ENCODE measurements at regions not wholly inside any gene's neighbourhood (a gene's known extent, or its start where the extent isn't known, plus 50 kb on each side); places are given as distances from the start of the nearest gene placed in this dataset.

GRCh38 chr13:40350283-40350992 lies 316.0 kb downstream of the FOXO1 start:
- ATAC-seq (peak; percentile 77 to 81 (median 78)), DNase-seq (peak; percentile 39 to 80)
- Histone ChIP-seq H3K4me3 (peak overlapping the region; percentile 9), H3K36me3 (ENCODE audit: insufficient read depth in 1 of 2, low read depth in 1 of 2) (no peaks in the 10 kb centered on the region), H3K9me3 (no peaks in the 10 kb centered on the region), H3K27ac (peak overlapping the region; percentile 68), H3K27me3 (ENCODE audit: insufficient read depth in 3 of 3, low read length in 2 of 3) (no peaks in the 10 kb centered on the region), H3K4me1 (peaks cover 44% of the 10 kb centered on the region)
- TF ChIP-seq CTCF (IDR thresholded peaks at IDR 0.05): no peak
- intact Hi-C loops (cut with DNase I): loop anchor here (1.0 to 5.0 kb wide), 3 partner anchors 52 to 314 kb away; no protein-coding TSS in a partner anchor
- 30 to 39% (median 31%) methylated on average over 10 of the region's 10 CpGs for WGBS, 3 donors

GRCh38 chr13:40351537-40352379 lies 314.7 kb downstream of the FOXO1 start:
- peak in 1 of 4 donors; percentile 12 for ATAC-seq

GRCh38 chr13:40352380-40352778 lies 314.1 kb downstream of the FOXO1 start:
- Histone ChIP-seq H3K9me3 (no peaks in the 10 kb centered on the region), H3K27me3 (ENCODE audit: insufficient read depth in 3 of 3, low read length in 2 of 3) (no peaks in the 10 kb centered on the region), H3K36me3 (ENCODE audit: insufficient read depth in 1 of 2, low read depth in 1 of 2) (no peaks in the 10 kb centered on the region), H3K27ac (peak overlapping the region; percentile 67), H3K4me1 (peaks cover 36% of the 10 kb centered on the region), H3K4me3 (no peak overlapping the region)
- peak; percentile 31 to 85 (median 81) for ATAC-seq
- intact Hi-C loops (cut with DNase I): loop anchor here in 1 of 2 donors (5.0 kb wide), 2 partner anchors 50 to 310 kb away; no protein-coding TSS in a partner anchor
- TF ChIP-seq CTCF (IDR thresholded peaks at IDR 0.05): no peak
- DNase-seq: peak; percentile 77 to 91
- 28 to 48% (median 29%) methylated on average over 9 of the region's 9 CpGs for WGBS, 3 donors

More at GRCh38 chr13:40351537-40352379, 314.7 kb downstream of the FOXO1 start:
- H3K27ac ChIP-seq: peak overlapping the region; percentile 67
- no peaks in the 10 kb centered on the region for H3K27me3 ChIP-seq (ENCODE audit: insufficient read depth in 3 of 3, low read length in 2 of 3)
- peaks cover 36% of the 10 kb centered on the region for H3K4me1 ChIP-seq
- no peaks in the 10 kb centered on the region for H3K36me3 ChIP-seq (ENCODE audit: insufficient read depth in 1 of 2, low read depth in 1 of 2)
- no peaks in the 10 kb centered on the region for H3K9me3 ChIP-seq
- no peak for TF ChIP-seq CTCF (IDR thresholded peaks at IDR 0.05)
- no peak for DNase-seq
- H3K4me3 ChIP-seq: no peak overlapping the region
- 59 to 73% (median 60%) methylated on average over 9 of the region's 9 CpGs for WGBS, 3 donors
- intact Hi-C loops (cut with DNase I): loop anchor here in 1 of 2 donors (5.0 kb wide), 2 partner anchors 51 to 311 kb away; no protein-coding TSS in a partner anchor

- Histone ChIP-seq H3K4me1 (peaks cover 36% of the 10 kb centered on the region), H3K27ac (peak overlapping the region; percentile 67), H3K4me3 (no peak overlapping the region), H3K9me3 (no peaks in the 10 kb centered on the region), H3K27me3 (ENCODE audit: insufficient read depth in 3 of 3, low read length in 2 of 3) (no peaks in the 10 kb centered on the region), H3K36me3 (ENCODE audit: insufficient read depth in 1 of 2, low read depth in 1 of 2) (no peaks in the 10 kb centered on the region)
- DNase-seq: peak; percentile 79 to 83
- TF ChIP-seq CTCF (IDR thresholded peaks at IDR 0.05): no peak
- intact Hi-C loops (cut with DNase I): loop anchor here in 1 of 2 donors (5.0 kb wide), 2 partner anchors 49 to 309 kb away; no protein-coding TSS in a partner anchor
- WGBS, 3 donors: 42 to 56% (median 42%) methylated on average over 6 of the region's 6 CpGs
- ATAC-seq: peak; percentile 31 to 58 (median 57)
Observed at GRCh38 chr13:40352802-40353562, 313.5 kb downstream of the FOXO1 start.
